Fibroblast of skin of scalp (primary cell): ENCODE measurements at regions not wholly inside any gene's neighbourhood (a gene's known extent, or its start where the extent isn't known, plus 50 kb on each side); places are given as distances from the start of the nearest gene placed in this dataset.
"Not testable (repeated sequence)": the region's sequence is repeated elsewhere in the genome, so short reads cannot be mapped to it uniquely, and the experiment has no call there.

Experiments
- DNase-seq: peaks from one replicate; pipeline ENCODE4 v3.0.0-alpha.2; 2013

GRCh38 chr20:51922812-51923211 lies 120.5 kb upstream of the SALL4 start:
- DNase-seq, result not testable (repeated sequence)

GRCh38 chr20:51918561-51918960 lies 116.2 kb upstream of the SALL4 start:
- DNase-seq, result no peak

DNA sequence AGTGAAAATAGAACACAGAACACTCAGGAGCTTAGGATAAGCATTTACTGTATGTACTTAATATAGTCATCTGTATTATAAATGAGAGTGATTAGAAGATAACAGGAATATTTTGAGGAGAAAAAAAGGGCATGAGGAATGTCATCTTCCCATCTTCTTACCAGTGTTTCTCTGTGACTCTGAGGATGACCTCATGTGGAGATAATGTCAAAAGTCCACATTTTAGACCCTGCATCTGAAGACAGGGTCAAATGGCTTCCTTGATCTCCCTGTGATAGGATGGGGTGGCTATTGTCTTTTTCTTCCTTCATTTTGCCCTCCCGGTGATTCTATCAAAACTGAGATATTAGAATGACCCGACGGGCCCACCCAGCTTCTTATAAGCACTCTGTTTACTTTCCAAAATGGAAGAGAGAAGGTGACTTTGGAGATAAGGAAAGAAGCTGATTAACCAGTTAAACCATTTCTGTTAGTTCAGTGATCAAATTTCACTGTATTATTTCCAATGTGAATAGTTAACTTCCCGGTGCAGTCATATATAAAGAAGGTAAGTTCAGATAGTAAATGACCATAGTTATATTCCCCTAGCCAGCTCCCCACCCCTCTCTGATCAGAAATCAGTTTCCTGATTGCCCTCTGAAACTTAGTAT lies 115.7 kb upstream of the SALL4 start:
- no peak for DNase-seq

DNA sequence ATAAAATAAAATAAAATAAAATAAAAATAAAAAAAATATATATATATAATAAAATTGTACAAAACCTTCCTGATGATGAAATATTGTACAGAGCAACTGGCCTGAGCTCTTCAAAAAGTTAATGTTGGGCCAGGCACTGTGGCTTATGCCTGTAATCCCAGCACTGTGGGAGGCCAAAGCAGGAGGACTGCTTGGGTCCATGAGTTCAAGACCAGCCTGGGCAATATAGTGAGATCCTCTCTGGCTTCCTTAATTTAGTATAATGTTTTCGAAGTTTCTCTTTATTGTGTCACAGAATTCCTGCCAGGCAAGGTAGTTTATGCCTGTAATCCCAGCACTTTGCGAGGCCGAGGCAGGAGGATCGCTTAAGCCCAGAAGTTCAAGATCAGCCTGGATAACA lies 113.9 kb upstream of the SALL4 start:
- DNase-seq, result no peak

GRCh38 chr20:51914758-51915157 lies 112.4 kb upstream of the SALL4 start:
- no peak for DNase-seq

- DNase-seq, result peak; percentile 59
Measured at GRCh38 chr20:51910321-51911050, 108.2 kb upstream of the SALL4 start.

GRCh38 chr20:51906679-51907078 lies 104.4 kb upstream of the SALL4 start:
- no peak for DNase-seq

DNA sequence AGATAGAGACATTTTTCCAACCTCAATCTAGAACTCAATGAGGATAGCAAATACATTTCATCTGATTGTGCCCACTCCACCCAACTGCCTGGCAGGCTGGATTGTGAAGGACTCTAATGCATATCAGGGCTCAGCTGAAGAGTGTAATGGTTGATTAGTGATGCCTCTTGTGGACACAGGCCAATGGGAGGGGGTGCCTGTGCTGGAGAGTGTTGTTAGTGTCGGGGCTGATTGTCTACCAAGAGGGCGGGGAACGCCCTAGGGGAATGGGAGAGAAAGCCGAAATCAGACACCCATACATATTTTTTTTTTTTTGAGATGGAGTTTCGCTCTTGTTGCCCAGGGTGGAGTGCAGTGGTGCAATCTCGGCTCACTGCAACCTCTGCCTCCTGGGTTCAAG lies 103.7 kb upstream of the SALL4 start:
- no peak for DNase-seq

DNA sequence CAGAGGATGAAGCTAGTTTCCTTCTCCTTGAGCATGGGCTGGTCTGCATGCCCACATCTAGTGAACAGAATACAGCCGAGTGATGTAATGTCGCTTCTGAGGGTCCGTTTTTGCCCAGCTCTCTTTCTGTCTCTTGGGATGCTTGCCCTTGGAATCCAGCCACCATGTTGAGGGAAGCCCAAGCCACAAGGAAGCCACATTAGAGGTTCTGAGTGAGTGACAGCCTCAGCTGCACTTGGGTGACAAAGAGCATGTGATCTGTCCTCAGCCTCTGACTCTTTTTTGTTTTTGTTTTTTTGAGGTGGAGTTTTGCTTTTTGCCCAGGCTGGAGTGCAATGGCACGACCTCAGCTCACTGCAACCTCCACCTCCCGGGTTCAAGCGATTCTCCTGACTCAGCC lies 100.6 kb upstream of the SALL4 start:
- no peak for DNase-seq

DNA sequence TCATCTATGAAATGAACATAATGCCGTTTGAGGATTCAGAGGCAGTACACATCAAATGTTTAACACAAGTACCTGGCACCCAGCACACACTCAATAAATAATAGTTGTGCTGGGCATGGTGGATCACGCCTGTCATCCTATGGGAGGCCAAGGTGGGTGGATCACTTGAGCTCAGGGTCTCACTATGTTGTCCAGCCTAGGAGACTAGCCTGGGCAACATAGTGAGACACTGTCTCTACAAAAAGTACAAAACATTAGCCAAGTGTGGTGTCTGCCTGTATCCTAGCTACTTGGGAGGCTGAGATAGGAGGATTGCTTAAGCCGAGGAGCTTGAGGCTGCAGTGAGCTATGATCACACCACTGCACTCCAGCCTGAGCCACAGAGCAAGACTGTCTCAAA lies 98.1 kb upstream of the SALL4 start:
- DNase-seq, result no peak

DNA sequence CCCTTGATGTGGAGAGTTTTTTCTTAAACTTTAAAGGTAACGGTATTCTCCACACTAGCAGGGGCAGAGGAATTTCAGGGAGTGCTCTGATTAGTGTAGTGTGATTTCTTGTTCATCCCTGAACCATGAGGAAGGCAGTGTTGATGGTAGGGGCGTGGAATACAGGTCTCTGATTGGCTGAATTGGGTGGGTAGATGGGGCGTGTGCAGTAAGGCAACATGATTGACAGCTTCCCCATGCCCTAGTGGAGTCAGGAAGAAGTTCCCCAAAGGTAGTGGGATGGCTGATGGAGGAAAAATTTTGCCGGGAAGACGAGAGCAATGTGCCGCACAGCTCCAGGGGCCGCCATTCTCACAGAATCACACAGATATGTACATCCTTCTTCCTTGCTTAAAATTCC lies 97.4 kb upstream of the SALL4 start:
- no peak for DNase-seq

DNA sequence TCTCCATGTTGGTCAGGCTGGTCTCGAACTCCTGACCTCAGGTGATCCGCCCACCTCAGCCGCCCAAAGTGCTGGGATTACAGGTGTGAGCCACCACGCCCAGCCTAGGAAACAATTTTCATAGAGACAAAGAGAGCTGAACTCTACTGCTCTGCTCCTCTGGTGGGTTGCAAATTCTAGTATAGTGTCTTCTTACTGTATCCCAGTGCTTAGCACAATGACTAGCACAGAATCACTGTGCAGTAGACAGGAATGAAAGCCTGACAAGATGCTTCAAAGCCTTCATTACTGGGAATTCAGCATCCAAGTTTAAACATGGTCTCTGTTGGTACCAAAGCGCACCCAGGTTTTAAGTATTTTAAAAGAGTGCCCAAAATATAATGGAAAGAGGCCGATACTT lies 96.5 kb upstream of the SALL4 start:
- no peak for DNase-seq

DNA sequence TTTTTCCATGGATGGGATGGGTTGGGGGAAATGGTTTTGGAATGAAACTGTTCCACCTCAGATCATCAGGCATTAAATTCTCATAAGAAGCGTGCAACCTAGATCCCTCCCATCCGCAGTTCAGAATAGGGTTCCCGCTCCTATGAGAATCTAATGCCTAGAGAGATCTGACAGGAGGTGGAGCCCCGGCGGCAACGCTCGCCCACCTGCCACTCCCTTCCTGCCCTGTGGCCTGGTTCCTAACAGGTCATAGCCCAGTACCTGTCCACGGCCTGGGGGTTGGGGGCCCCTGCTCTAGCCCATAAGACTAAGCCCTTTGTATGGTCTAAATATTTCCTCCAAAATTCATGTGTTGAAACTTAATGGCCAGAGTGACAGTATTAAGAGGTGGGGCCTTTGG lies 92.3 kb upstream of the SALL4 start:
- DNase-seq, result no peak

GRCh38 chr20:51894201-51894600 lies 91.9 kb upstream of the SALL4 start:
- DNase-seq, result no peak

DNA sequence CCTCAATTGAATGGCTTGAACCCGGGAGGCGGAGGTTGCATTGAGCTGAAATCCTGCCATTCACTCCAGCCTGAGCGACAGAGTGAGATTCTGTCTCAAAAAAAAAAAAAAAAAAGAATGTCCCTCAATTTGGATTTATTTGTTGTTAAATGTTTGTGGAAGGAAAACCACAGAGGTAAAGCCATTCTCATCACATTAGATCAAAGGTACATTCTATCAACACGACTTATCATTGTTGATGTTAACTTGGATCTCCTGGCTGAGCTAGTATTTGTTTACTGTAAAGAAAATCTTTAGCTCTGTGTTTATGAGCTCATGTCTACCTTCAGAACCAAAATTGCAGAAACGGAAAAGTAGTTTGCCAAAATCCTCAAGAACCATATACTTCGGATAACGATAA lies 91.4 kb upstream of the SALL4 start:
- DNase-seq, result no peak

DNA sequence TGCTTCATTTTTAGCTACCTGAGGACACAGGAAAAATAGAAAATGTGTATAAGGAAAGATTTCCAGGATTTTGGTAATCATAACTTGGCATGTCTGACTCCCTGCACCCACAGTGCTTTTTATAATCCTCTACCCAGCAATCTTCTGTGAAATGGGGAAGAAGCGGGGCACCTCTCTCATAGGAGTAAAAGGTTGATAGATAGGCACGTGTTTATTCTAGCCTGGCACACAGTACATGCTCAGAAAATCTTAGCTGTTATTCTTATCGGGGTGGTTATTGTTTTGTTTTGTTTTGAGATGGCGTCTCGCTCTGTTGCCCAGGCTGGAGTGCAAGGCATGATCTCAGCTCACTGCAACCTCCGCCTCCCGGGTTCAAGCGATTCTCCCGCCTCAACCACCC lies 87.7 kb upstream of the SALL4 start:
- DNase-seq, result no peak

- DNase-seq, result no peak
Measured at GRCh38 chr20:51889466-51889865, 87.1 kb upstream of the SALL4 start.

DNA sequence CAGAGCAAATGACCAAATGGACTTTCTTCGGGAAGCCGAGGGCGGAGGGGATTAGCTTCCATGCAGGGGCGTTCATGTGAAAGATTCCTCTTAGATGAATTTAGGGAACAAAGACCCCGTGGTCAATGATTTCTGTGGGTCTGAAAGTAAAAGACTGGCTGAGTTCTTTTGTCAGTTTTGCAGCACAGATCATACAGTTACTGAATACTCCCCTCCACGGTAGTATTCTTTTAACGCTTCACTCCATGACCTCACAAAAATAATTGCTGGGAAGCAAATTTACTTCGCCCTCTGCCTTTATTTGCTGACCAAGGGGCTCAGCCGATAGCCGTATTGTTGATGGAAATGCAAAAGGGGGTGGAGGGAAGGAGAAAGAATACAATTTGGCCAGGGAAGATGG lies 86.0 kb upstream of the SALL4 start:
- DNase-seq, result no peak

DNA sequence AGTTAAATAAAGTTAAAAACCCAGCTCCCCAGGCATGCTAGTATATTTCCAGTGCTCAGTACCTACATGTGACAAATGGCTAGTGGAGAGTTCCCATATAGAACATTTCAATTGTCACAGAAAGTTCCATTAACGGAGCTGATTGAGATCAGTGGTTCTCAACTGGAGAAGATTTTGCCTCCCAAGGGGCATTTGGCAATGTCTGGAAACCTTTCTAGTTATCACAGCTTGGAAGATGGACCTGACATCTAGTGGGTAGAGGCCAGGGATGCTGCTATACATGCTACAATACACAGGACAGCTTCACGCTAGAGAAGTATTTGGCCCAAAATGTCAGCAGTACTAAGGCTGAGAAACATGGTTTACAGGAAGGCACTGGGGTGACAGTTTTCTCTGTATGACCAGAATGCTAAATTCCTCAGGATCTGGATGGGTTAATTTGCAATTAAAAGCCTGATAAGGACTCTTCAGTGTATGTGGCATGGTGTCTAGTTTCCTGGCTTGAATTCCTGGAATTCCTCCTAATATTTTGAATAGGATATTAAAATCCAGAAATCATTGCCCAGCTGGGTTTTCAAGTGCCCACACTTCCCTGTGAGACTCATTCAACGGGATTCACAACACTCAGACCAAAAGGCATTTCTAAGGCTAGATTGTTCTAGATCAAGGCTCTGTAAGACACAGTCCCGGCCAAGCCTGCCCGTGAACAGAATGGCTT lies 84.7 kb upstream of the SALL4 start:
- DNase-seq, result peak; percentile 29

DNA sequence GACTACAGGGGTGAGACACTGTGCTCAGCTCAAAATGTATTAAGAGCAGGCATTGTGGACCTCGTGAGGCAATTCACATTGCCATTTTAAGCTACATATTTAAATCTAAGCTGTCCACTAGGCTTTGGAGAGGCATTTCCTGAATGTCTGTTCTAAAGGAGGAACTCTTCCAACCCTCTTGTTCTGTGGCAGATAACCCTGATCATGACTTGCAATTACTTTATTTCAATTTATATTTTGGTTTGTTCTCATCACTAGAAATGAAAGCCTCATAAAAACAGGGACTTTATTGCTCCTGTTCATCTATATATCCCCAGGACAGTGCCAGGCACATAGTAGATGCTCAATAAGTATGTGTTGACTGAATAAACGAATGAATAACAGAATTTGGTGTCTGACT lies 84.0 kb upstream of the SALL4 start:
- DNase-seq, result no peak

DNA sequence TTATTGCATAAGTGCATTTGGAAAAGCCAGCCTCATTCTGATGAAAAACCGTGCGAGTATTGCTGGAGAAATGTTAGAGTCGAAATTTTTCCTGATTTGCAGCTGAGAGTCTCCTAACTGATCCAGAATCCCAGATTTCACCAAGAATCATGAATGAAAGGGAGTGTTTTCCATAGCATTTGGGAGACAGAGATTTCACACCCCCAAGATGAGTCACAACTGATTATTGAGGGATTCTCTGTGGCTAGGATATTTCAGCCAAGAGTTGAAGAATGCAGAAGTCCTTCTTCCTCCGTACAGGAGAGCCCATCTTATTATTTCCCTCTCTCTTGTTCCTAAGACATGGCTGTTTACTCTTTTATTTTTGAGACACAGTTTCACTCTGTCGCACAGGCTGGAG lies 82.2 kb upstream of the SALL4 start:
- peak; percentile 69 for DNase-seq

- DNase-seq, result no peak
Measured at GRCh38 chr20:51880188-51880587, 77.9 kb upstream of the SALL4 start.

- DNase-seq, result peak; percentile 28
Measured at GRCh38 chr20:51876313-51876940, 74.1 kb upstream of the SALL4 start.

DNA sequence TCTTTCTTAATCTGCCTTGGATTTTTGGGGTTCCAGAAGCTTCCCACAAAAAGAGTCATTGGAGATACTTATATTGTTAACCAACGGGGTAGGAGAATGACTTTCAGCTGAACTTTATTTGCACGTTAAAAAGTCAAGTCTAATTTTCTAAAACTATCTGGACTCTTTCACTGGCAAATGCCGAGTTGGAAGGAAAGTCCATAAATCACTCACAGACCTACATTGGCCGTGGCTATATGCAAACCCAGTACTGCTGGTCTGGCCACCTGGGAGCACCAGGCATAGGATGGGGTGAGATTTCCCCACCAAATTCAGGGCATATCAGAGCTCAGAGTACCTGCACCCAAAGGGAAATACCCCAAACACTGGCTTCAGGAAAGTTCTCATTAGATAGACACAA lies 71.3 kb upstream of the SALL4 start:
- DNase-seq, result no peak
